Anterior cingulate cortex (tissue), 58 donors: ENCODE measurements at regions not wholly inside any gene's neighbourhood (a gene's known extent, or its start where the extent isn't known, plus 50 kb on each side); places are given as distances from the start of the nearest gene placed in this dataset.
"Not testable (repeated sequence)": the region's sequence is repeated elsewhere in the genome, so short reads cannot be mapped to it uniquely, and the experiment has no call there.

Experiments used
- DNase-seq, 58 donors: peaks; one replicate each; lab custom pipeline; 2025; lab: John Stamatoyannopoulos, UW

DNA sequence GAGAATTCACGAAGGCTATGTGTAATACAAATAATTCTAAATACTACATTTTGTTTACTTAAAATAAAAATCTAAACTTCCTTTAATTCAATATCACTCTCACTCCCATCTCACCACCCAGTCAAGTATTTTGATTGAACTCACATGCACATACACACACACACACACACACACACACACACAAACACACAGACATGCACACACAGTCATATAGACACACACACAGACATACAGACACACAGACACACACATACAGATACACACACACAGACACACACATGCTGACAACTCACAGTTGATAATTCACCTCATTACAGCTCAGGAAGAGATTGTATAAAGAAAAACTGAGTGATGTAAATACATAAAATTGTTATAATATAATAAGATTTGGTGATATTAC is 559.8 kb upstream of the SLC35B3 start:
- DNase-seq: no peak

DNA sequence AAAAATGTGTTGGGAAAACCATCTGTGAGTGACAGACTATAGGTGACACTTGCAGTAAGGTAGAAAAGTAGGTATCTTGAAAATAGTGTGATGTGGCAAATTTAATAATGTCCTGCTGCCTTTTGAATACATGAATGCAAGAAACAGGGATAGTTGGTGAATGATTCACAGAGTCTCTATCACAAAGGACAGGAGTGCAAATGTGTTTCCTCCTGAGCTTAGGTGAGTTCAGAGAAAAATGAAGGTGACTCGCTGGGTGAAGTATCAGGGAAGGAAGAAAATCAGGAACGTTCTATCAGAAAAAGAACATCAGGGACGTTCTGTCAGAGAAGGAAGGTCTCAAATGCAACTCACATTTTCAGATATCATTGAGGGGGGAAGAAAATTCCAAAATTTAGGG is 557.8 kb upstream of the SLC35B3 start:
- DNase-seq: no peak

DNA sequence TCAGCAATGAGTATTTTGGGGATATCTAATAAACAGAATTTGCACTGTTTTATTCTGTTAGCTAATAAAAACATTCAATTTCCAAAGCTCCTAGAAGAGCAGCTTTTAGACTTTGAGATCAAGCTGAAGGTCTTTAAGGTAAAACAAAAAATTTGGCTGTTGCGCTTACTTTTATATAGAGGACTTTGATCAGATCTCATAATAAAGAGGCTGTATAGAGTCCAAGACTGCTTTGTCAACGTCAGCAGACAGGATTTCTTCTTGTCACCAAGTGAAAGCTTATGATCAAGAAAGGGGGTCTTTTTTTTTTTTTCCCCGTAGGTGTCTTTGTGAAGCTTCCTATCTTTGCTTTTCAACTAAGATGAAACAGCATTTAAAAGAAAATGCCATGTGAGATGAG is 556.5 kb upstream of the SLC35B3 start:
- DNase-seq: no peak

DNA sequence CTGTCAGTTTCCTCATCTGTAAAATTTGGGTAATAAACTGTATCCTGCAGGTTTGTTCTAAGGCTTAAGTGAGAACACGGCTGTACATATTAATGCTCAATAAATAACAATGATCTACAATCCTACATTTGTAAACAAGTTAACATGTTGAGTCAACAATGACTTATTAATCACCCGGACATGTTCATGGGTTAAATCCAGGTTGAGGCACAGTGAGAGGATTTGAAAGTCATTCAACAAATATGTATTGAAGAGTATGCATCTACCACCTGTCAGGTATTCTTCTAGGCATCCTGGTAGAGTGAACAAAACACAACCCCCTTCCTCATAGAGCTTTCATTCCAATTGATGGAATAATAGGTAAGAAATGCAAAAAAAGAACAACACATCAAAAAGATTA is 554.7 kb upstream of the SLC35B3 start:
- DNase-seq: no peak

DNA sequence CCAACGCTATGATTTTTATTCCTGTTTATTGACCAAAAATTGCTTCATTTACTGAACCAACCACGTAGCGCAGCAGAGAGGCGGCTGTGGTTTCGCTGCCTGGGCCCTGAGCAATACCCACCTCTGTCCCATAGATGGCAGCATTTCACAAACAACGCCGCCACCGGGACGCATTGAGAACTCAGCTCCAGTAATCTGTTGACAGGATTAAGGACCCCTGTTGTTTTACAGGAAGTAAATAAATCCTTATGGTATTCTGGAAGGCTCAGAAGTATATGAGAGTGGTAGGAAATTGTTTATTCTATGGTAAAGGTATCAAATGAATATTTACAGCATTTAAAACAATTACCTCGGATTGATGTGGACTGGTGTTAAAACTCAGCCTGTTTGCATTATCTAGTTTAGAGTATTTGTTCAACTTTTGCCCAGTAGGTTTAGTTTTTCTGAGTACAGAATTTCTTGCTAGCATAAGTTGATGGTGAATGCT is 547.9 kb upstream of the SLC35B3 start:
- peak in 54 of 58 donors; percentile 3 to 67 (median 30) for DNase-seq

DNA sequence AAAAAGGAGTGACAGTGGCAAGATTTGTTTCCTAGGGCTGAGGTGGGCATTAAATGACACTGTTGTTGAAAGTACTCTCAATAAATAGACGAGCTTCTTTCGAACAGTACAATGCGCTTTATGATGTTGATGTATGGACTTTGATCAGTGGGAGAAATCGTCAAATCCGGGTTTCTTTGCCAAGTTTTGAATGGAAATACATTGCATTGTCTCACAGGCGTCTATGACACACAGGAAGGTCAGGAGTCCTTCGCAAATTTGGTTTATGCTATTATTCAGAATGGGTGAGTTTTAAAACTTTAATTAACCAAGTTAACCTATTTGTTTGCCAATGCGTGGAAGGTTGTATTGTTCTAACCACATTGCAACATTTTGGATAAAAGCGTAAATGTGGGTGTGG is 547.3 kb upstream of the SLC35B3 start:
- no peak for DNase-seq

DNA sequence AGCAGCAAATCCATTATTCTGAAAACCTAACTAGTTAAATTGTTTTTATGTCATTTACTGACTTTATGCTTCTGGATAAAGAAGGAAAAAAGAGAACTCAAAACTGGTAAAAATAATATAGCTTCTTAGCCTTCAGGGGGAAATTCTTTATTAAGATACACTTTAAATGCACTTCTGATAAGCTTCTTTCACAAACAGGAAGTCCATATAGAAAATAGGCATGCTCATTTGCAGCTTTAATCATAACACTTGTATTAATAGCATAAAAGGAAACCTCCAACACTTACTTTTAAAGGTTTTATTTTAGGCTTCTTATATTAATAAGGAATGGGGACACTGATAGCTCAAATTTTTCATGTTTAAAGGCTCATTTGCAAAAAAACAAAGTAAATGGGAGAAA is 538.0 kb upstream of the SLC35B3 start:
- no peak for DNase-seq

DNA sequence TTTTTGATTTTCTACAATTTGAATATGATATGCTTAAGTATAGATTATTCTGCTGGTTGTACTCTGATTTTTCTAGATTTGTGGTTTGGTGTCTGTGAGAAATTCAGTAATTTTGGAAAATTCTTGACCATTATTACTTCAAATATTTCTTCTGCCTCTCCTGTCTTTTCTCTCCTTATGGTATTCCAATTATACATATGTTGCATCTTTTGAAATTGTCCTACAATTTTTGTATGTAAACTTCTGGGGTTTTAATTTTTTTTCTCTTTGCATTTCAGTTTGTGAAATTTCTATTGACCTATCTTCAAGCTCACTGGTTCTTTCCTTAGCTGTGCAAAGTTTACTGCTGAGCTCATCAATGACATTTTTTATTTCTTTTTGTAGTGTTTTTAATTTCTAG is 534.4 kb upstream of the SLC35B3 start:
- DNase-seq: no peak

DNA sequence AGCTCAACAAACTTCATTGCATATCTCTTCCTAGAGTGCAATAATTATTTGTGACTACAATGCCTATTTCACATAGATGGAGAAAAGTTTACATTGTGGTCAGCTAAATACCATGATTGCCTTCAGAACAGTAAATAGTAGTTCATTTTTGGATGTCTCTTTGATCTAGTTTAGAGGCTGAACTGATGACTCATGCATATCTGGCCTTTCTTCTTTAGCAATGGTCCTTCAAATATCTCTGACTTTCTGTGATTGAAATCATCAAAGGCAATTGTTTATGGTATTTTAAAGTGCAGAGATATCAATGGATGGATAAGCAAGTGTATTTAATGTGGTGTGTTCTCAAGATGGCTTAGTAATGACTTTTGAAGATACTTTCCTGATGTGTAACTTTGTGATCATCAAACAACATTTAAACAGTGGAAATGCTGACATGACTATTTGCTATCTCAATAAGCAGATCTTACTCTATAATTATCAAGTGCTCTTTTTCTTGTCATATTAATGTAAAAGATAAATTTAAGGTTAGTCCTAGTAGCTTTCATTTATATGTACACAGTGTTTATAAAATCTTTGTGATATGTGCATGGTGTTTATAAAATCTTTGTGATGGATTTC is 523.7 kb upstream of the SLC35B3 start:
- DNase-seq: no peak

DNA sequence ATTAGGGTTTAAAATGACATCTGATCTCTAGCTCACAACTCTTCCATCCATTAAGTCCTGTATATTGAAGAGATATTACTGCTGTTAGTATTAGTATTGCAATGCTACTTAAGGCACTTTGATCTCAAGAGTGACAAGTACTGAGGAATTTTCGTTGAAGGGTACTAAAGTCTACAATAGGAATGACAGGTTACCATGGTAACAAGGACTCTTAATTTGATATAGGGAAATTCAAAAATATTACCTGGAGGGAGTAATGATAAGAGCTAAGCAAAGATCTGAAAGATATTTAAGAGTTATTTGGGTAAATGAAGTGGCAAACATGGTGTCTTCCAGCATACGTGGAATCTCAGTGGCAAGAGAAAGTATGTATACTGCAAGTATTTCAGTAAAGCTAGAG is 518.0 kb upstream of the SLC35B3 start:
- no peak for DNase-seq

DNA sequence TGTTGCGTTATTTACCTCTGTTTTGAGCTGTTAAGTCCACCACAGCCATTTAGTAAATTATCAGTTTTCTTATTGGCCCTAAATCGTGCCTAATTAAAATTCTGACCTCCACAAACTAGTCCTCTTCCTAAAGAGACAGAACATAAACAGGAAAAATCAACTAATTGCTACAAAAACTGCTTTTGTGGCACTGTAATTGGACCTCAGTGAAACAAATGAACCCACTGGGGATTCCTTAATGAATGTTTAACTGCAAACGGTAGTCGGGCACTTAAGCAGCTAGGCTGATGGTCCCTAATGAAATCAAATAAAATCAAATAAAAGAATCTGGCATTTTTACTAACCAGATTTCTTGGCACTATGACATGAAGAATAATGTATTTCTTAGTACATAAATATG is 513.4 kb upstream of the SLC35B3 start:
- no peak for DNase-seq

DNA sequence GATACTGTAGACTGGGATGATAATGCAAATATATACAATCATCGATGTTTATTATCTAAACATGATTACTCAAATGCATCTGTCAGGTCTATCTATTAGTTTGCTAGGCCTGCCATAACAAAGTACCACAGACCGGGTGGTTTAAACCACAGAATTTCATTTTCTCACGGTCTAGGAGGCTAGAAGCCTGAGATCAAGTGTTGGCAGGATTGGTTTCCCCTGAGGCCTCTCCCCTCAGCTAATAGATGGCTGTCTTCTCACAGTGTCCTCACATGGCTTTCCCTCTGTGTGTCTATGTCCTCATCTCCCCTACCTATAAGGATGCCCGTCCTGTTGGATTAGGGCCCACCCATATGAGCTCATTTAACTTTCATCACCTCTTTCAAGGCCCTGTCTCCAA is 512.6 kb upstream of the SLC35B3 start:
- no peak for DNase-seq

DNA sequence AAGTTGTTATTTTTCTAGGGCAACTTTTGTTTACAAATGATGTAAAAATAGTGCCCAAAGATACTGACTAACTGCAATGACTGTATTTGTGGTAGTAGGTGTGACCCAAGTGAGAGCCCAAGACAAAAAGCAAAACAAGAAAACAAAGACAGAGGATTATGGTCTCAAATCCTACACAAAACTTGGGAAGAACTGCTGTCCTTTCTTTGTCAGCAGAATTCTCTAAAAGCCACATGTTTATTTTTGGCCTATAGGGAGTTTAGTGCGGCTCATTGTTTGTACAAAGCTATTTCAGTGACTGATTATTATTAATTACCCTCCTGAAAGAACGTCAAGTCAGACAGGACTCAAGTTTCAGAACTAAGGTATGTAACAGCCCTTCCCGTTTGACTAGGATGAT is 509.2 kb upstream of the SLC35B3 start:
- DNase-seq: no peak

DNA sequence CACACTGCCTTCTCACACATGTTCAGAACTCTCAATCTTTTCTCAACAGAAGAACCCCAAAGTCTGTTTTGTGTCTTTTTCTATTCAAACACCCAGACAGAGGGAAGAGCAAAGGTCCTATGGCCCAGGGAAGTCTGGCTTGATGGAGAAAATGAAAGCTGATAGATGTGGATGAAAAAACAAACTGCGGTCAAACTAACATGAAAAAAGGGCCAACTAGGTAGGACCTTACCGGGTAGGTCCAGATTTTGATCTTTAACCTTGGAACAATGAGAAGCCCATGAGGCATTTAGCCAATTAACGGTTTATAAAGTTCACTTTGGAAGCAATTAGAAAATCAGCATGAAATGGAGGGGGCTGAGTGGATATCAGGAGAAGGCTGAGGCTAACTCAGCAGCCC is 507.7 kb upstream of the SLC35B3 start:
- no peak for DNase-seq

DNA sequence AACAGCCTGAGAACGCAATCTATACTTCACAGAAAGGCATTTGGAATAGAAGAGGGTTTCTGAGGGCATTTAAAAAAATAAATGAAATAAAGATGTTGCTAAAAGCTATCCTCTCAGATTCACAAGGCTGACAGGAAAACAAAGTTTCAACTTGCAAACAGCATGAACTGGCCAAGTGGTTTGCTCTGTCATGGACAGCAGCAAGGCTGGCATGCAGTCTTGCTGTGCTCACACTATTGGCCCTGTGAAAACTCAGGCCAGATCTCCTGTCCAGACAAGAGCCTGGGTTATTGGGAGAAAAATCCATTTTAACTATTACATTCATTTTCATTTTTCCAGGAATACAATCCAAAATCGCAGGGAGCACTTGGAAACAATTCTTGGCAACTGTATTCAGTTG is 506.2 kb upstream of the SLC35B3 start:
- DNase-seq: no peak

DNA sequence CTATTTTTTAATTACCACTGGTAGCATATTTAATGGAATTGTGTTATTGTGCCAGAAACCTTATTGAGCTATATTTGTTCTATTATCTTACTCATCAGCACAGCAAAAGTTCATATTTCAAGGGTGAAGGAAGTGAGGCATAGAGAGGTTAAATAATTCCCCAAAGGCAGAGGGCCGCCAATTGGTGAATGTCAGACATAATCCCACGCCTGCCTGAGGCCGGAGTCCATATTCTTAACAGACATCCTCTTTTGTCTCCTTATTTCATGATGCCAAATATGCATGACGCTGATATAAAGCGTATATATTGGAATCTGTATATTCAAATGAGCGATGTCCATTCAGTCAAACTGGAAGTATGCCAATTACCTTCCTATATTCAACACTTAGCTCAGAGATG is 505.0 kb upstream of the SLC35B3 start:
- DNase-seq: no peak

DNA sequence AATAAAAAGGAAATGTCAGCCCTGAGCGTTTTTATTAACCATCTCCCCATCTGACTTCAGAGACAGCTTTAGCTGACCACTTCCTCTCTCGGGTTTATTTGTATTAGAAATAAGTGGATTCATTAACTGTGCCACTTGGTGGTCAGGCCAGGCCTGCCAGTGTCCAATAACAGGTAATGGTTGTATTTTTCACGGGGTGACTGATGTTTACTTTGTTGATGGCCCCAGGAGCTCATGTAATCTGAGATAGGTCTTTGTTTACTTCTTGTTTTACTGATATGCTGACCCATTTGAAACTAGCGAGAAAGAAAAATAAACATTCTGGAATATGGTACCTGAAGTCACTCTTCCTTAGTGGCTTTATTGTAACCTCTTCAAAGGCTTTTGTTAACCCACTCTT is 504.3 kb upstream of the SLC35B3 start:
- DNase-seq: no peak

DNA sequence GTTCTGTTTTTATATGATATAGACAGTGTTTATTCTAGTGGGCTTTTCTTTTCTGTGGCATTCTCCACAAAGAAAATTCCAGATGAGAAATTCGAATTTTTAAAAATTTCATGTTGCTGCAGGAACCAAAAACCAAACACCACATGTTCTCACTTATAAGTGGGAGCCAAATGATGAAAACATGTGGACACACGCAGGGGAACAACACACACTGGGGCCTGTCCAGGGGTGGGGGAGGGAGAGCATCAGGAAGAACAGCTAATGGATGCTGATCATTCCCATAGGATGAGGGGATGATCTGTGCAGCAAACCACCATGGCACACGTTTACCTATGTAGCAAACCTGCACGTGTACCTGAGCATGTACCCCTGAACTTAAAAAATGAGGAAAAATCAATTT is 499.0 kb upstream of the SLC35B3 start:
- no peak for DNase-seq

DNA sequence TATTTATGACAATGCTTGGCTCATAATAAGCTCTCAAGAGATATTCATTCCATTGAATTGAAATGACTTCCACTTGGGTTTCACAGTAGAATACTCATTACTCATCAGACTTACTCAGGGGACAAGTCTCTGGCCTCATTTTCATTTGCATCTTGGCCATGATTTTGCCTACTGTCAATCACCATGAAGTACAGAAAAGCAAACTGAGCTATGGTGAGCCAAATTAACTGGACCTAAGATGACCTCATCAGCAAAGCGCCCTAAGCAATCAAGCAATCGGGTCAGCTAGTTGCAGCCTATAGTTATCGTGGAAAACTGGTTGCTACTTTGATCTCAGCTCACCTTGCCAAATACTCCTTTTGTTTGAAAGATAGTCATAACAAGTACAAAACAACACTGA is 494.7 kb upstream of the SLC35B3 start:
- DNase-seq: no peak

DNA sequence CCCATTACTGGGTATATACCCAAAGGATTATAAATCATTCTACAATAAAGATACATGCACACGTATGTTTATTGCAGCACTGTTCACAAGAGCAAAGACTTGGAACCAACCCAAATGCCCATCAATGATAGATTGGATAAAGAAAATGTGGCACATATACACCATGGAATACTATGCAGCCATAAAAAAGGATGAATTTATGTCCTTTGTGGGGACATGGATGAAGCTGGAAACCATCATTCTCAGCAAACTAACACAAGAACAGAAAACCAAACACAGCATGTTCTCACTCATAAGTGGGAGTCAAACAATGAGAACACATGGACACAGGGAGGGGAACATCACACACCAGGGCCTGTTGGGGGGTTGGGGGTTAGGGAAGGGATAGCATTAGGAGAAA is 484.9 kb upstream of the SLC35B3 start:
- not testable (repeated sequence) for DNase-seq

DNA sequence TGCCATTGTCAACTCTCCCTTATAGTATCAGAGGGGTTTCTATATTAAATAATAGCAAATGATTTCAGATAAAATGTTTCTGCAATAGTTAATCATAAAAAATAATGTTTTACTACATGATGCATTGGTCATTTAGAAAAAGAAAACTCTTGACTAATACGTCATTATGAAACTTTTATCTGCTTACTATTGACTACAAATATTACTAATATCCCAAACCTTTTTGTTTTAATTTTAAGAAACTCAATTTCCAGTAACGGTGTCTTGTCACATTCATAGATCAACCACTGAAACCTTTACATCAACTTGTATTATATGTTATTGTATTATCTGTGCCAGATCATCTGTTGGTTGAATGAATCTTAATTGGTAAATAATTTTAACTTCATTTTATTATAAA is 482.9 kb upstream of the SLC35B3 start:
- DNase-seq: no peak

DNA sequence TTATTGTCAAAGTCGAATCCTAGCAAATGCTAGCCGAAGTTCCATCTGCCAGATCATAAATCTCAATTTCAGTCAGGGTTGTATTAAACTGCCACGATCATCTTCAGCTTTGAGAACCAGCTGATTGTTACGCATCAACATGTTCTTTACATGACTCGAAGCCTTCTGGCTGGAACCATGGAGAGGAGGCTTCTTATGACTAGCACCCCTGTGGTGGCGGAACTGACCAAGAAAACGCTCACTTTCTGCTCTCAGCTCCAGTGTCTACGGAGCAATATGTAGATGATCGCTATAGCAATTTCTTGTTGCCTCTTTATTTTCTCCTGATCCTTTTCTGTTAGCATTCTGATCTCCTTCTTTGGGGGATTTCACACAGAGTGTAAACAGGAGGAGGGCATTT is 479.4 kb upstream of the SLC35B3 start:
- no peak for DNase-seq

DNA sequence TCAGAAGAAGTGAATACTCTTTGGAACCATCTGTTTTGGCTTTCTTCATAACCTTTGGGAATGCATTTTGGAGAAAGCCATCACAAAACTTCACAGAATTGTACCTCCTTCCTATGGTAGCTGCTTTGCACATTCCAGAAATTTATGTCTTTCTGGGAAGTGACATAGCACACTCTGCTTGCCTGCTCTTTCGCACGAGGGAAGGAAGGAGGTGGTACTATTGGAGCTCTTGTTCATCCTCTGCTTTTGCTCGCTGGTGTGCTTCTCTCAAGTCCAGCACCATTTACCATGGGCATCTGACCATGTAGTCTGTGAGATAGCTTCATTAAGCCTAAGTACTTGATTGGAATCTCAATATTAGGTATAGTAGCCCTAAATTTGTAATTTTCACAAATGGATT is 473.3 kb upstream of the SLC35B3 start:
- no peak for DNase-seq
